ENCODE measurements at regions not wholly inside any gene's neighbourhood (a gene's known extent, or its start where the extent isn't known, plus 50 kb on each side); places are given as distances from the start of the nearest gene placed in this dataset.

DNA sequence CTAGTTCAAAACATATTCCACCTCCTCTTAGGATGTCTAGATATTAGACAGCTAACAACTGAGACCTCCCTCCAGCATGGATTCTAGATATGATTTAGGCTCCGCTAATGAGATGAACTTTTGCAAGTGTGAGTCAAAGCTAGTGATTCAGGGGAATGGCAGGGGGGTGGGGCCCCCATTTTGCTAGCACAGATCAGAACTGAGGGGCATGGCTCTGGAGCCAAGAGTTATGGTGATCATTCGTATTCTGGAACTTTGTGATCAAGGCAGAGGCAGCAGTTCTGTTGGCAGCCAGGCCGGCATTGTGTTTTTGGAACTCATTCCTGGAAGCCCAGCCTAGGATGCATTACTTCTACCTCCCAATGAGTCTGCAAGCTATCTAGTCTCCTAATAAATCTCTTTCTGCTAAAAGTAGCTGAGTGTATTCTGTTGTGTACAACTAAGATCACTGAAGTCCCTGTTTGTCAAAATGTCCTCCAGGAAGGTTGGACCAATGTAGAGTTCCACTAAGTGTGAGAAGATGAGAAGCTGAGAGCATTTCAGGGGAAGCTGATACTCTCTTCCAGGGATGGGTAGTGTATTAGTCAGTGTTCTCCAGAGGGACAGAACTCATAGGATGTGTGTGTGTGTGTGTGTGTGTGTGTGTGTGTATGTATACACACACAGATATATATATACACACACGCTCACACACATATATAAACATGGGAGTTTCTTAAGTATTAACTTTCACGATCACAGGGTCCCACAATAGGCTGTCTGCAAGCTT, 312.7 kb downstream of the TLE3 start:
- H3K4me3 ChIP-seq (ENCODE audit: low read depth, low read length): no peak overlapping the region
- no peak for TF ChIP-seq CTCF (IDR thresholded peaks at IDR 0.05; ENCODE audit: low read depth, low read length)

GRCh38 chr15:69786136-69786701, 311.5 kb downstream of the TLE3 start:
- H3K4me3 ChIP-seq (ENCODE audit: low read depth, low read length): no peak overlapping the region
- no peak for TF ChIP-seq CTCF (IDR thresholded peaks at IDR 0.05; ENCODE audit: low read depth, low read length)

DNA sequence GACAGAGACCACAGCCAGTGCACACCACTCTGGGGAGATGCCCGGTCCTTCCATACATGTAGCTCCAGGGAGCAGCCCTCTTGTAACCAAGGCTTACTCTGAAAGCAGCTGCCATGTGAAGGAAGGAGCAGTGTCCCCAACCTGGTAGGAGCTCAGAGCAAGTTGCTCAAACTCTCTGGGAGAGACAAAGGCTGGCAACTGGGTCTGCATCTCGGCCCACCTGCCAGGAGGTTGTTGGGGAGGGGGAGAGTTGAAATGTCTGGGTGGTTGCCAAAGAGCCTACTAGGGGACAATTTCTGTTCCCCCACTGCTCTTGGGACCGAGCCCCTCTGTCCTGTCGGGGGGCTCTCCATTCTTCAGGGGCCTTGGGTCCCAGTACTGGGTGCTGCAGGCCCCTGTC, 309.9 kb downstream of the TLE3 start:
- TF ChIP-seq CTCF (IDR thresholded peaks at IDR 0.05; ENCODE audit: low read depth, low read length): no peak

DNA sequence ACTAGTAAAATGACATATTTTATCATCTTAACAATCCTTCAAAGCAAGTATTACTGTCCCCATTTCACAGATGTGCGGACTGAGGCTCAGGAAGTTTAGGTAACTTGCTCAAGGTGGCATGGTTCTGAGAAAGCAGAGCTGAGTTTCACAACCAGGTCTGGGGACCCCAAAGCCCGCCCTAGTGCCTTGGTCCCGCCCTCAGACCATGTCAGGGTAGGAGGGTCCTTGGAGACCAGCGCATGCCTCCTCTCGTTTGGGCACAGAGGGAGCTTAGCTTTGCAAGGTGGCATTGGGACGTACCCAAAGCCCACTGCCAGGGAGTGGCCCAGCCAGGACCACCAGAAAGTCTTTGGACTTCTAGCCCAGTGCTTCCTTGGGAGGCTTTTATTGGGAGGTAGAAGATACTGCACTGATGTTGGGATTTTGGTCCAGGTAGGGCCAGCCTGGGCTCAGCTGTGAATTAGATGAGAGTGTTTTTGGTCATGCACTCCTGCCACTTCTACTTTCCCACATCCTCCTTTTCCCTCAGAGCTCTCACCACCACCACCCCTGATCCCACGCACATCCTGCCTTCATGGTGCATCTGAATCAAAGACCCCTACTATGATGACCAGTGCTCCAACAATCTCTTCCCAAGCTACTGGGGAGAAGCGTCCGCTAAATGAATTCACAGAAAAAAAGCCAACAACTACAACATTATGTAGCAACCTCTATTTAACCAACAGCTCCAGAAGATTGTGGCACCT, 307.9 kb downstream of the TLE3 start:
- TF ChIP-seq CTCF (IDR thresholded peaks at IDR 0.05; ENCODE audit: low read depth, low read length): no peak

More for the DNA sequence above, 309.9 kb downstream of the TLE3 start:
- H3K4me3 ChIP-seq (ENCODE audit: low read depth, low read length): no peak overlapping the region

GRCh38 chr15:69790632-69791031, 307.1 kb downstream of the TLE3 start:
- no peak overlapping the region for H3K4me3 ChIP-seq (ENCODE audit: low read depth, low read length)
- TF ChIP-seq CTCF (IDR thresholded peaks at IDR 0.05; ENCODE audit: low read depth, low read length): no peak

More for the DNA sequence above, 307.9 kb downstream of the TLE3 start:
- H3K4me3 ChIP-seq (ENCODE audit: low read depth, low read length): no peak overlapping the region

GRCh38 chr15:69792823-69793222, 304.9 kb downstream of the TLE3 start:
- no peak for TF ChIP-seq CTCF (IDR thresholded peaks at IDR 0.05; ENCODE audit: low read depth, low read length)

DNA sequence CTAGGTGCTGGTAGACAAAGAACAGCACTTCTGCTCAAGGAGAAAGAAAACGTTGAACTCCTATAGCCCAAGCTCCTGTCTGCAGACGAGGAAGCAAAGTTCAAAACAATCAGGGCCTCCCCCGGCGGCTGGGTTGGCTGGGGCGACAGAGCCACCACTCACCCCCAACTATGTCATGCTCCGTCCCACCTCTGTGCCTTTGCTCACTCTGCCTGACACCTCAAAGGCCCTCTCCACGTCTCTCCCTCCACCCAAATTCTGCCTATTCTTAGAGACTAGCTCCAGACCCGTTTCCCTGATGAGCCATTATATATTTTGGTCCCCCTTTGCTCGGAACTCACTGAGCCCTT, 304.3 kb downstream of the TLE3 start:
- no peak overlapping the region for H3K4me3 ChIP-seq (ENCODE audit: low read depth, low read length)
- TF ChIP-seq CTCF (IDR thresholded peaks at IDR 0.05; ENCODE audit: low read depth, low read length): no peak

More at GRCh38 chr15:69792823-69793222, 304.9 kb downstream of the TLE3 start:
- no peak overlapping the region for H3K4me3 ChIP-seq (ENCODE audit: low read depth, low read length)
